HL-60 (cell line): ENCODE measurements at regions not wholly inside any gene's neighbourhood (a gene's known extent, or its start where the extent isn't known, plus 50 kb on each side); places are given as distances from the start of the nearest gene placed in this dataset.

Experiments
- DNase-seq, 2 experiments: peaks; one replicate each; pipeline ENCODE4 v3.0.0-alpha.2; 2010 to 2020; ENCODE audit warnings: low read depth in 1 of 2, low spot score in 1 of 2
- H3K27ac ChIP-seq: fragments of 250-450 bp; sonication (Bioruptor Pico); replicated peaks from 2 replicates; pipeline ENCODE4 v1.5.1; 2020; ENCODE audit warnings: mild to moderate bottlenecking, moderate library complexity
- H3K27me3 ChIP-seq: fragments of 250-450 bp; sonication (Bioruptor Pico); 2 replicates; pipeline ENCODE4 v1.5.1; 2021; ENCODE audit warnings: mild to moderate bottlenecking, moderate library complexity; ENCODE audit not compliant: insufficient read depth, poor library complexity, severe bottlenecking
- H3K4me3 ChIP-seq: replicated peaks from 2 replicates; pipeline ENCODE4 v1.5.1; 2011; ENCODE audit warnings: mild to moderate bottlenecking, control low read depth, low read length; ENCODE audit not compliant: insufficient read depth
- GABPA ChIP-seq: IDR thresholded peaks from 2 replicates; pipeline ENCODE4 v1.6.1; 2012; ENCODE audit warnings: low read depth
- POLR2AphosphoS5 ChIP-seq: IDR thresholded peaks from 2 replicates; pipeline ENCODE4 v1.6.1; 2012; ENCODE audit warnings: low read depth
- SPI1 ChIP-seq: IDR thresholded peaks from 2 replicates; pipeline ENCODE4 v1.6.1; 2012; ENCODE audit warnings: low read depth, mild to moderate bottlenecking, borderline replicate concordance
- TF ChIP-seq, protein P1 (sequence below): IDR thresholded peaks from one replicate; pipeline ENCODE4 v1.5.1; 2011; ENCODE audit warnings: low read length, control low read depth, inconsistent platforms; ENCODE audit not compliant: insufficient read depth
- TF ChIP-seq, protein P2 (sequence below): IDR thresholded peaks from 2 replicates; pipeline ENCODE4 v1.6.1; 2012; ENCODE audit warnings: low read depth; ENCODE audit not compliant: insufficient replicate concordance

DNA sequence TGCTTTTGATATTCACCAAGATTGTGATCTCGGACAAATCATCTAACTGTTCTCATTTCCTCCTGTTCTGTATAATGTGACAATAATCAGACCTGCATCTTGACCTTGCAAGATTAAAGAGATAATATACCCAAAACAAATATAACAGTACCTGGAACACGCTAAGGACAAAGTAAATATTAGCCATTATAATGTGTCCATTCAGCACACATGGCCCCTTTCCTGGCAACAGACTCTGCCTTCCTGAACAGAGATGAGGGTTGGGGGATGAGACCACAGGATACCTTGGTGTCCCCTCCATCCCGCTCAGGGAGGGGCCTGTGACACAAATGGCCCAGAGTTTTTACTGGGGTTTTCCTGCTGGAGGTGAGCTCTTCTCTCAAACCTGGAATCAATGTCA, 143.4 kb upstream of the SERPINE2 start:
- H3K27me3 ChIP-seq: no peaks in the 10 kb centered on the region
- no peak overlapping the region for H3K4me3 ChIP-seq
- H3K27ac ChIP-seq: no peak overlapping the region
- DNase-seq: no peak
- no peak for TF ChIP-seq SPI1
- TF ChIP-seq, protein P1, sequence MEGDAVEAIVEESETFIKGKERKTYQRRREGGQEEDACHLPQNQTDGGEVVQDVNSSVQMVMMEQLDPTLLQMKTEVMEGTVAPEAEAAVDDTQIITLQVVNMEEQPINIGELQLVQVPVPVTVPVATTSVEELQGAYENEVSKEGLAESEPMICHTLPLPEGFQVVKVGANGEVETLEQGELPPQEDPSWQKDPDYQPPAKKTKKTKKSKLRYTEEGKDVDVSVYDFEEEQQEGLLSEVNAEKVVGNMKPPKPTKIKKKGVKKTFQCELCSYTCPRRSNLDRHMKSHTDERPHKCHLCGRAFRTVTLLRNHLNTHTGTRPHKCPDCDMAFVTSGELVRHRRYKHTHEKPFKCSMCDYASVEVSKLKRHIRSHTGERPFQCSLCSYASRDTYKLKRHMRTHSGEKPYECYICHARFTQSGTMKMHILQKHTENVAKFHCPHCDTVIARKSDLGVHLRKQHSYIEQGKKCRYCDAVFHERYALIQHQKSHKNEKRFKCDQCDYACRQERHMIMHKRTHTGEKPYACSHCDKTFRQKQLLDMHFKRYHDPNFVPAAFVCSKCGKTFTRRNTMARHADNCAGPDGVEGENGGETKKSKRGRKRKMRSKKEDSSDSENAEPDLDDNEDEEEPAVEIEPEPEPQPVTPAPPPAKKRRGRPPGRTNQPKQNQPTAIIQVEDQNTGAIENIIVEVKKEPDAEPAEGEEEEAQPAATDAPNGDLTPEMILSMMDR: no peak
- TF ChIP-seq GABPA: no peak
- TF ChIP-seq, protein P2, sequence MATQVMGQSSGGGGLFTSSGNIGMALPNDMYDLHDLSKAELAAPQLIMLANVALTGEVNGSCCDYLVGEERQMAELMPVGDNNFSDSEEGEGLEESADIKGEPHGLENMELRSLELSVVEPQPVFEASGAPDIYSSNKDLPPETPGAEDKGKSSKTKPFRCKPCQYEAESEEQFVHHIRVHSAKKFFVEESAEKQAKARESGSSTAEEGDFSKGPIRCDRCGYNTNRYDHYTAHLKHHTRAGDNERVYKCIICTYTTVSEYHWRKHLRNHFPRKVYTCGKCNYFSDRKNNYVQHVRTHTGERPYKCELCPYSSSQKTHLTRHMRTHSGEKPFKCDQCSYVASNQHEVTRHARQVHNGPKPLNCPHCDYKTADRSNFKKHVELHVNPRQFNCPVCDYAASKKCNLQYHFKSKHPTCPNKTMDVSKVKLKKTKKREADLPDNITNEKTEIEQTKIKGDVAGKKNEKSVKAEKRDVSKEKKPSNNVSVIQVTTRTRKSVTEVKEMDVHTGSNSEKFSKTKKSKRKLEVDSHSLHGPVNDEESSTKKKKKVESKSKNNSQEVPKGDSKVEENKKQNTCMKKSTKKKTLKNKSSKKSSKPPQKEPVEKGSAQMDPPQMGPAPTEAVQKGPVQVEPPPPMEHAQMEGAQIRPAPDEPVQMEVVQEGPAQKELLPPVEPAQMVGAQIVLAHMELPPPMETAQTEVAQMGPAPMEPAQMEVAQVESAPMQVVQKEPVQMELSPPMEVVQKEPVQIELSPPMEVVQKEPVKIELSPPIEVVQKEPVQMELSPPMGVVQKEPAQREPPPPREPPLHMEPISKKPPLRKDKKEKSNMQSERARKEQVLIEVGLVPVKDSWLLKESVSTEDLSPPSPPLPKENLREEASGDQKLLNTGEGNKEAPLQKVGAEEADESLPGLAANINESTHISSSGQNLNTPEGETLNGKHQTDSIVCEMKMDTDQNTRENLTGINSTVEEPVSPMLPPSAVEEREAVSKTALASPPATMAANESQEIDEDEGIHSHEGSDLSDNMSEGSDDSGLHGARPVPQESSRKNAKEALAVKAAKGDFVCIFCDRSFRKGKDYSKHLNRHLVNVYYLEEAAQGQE: no peak
- no peak for TF ChIP-seq POLR2AphosphoS5

GRCh38 chr2:224181534-224182155, 142.6 kb upstream of the SERPINE2 start:
- TF ChIP-seq POLR2AphosphoS5 (no peak), SPI1 (no peak), GABPA (no peak)
- TF ChIP-seq, protein P2: no peak
- TF ChIP-seq, protein P1: no peak
- Histone ChIP-seq H3K27ac (no peak overlapping the region), H3K27me3 (no peaks in the 10 kb centered on the region), H3K4me3 (no peak overlapping the region)
- no peak for DNase-seq

- DNase-seq: no peak
- Histone ChIP-seq H3K27ac (no peak overlapping the region), H3K4me3 (no peak overlapping the region), H3K27me3 (no peaks in the 10 kb centered on the region)
- TF ChIP-seq POLR2AphosphoS5 (no peak), SPI1 (no peak), GABPA (no peak)
- TF ChIP-seq, protein P2: no peak
- TF ChIP-seq, protein P1: no peak
Observed at GRCh38 chr2:224180810-224181209, 141.7 kb upstream of the SERPINE2 start.
